Occipital lobe (tissue), 1 donor: ENCODE measurements at regions not wholly inside any gene's neighbourhood (a gene's known extent, or its start where the extent isn't known, plus 50 kb on each side); places are given as distances from the start of the nearest gene placed in this dataset.
"Not testable (repeated sequence)": the region's sequence is repeated elsewhere in the genome, so short reads cannot be mapped to it uniquely, and the experiment has no call there.

Experiments
- DNase-seq: peaks from one replicate; lab custom pipeline; 2025; lab: John Stamatoyannopoulos, UW

GRCh38 chr17:70278844-70279462 is 109.6 kb downstream of the KCNJ2 start:
- DNase-seq = no peak

GRCh38 chr17:70286391-70286790 is 117.1 kb downstream of the KCNJ2 start:
- no peak for DNase-seq

GRCh38 chr17:70288540-70289290 is 119.4 kb downstream of the KCNJ2 start:
- DNase-seq = no peak

GRCh38 chr17:70290770-70291169 is 121.4 kb downstream of the KCNJ2 start:
- DNase-seq = no peak

GRCh38 chr17:70292366-70292765 is 123.0 kb downstream of the KCNJ2 start:
- no peak for DNase-seq

- DNase-seq = not testable (repeated sequence)
Measured at GRCh38 chr17:70293564-70294310, 124.4 kb downstream of the KCNJ2 start.

GRCh38 chr17:70295329-70295728 is 126.0 kb downstream of the KCNJ2 start:
- no peak for DNase-seq

- no peak for DNase-seq
Measured at GRCh38 chr17:70295731-70296130, 126.4 kb downstream of the KCNJ2 start.

- DNase-seq = no peak
Measured at GRCh38 chr17:70296456-70296855, 127.1 kb downstream of the KCNJ2 start.

GRCh38 chr17:70297397-70297796 is 128.1 kb downstream of the KCNJ2 start:
- DNase-seq = no peak

- no peak for DNase-seq
Measured at GRCh38 chr17:70298929-70299531, 129.7 kb downstream of the KCNJ2 start.

GRCh38 chr17:70307430-70308225 is 138.3 kb downstream of the KCNJ2 start:
- DNase-seq = no peak

GRCh38 chr17:70308618-70309017 is 139.3 kb downstream of the KCNJ2 start:
- no peak for DNase-seq

GRCh38 chr17:70310221-70310672 is 140.9 kb downstream of the KCNJ2 start:
- no peak for DNase-seq

- no peak for DNase-seq
Measured at GRCh38 chr17:70313086-70313852, 143.9 kb downstream of the KCNJ2 start.

GRCh38 chr17:70314096-70314495 is 144.8 kb downstream of the KCNJ2 start:
- no peak for DNase-seq

GRCh38 chr17:70314506-70314905 is 145.2 kb downstream of the KCNJ2 start:
- DNase-seq = no peak

GRCh38 chr17:70317421-70317820 is 148.1 kb downstream of the KCNJ2 start:
- DNase-seq = no peak

GRCh38 chr17:70318051-70318450 is 148.7 kb downstream of the KCNJ2 start:
- DNase-seq = no peak

GRCh38 chr17:70319516-70319915 is 150.2 kb downstream of the KCNJ2 start:
- no peak for DNase-seq
